Uterus (tissue), 3 donors: ENCODE measurements at regions not wholly inside any gene's neighbourhood (a gene's known extent, or its start where the extent isn't known, plus 50 kb on each side); places are given as distances from the start of the nearest gene placed in this dataset.
"Not testable (repeated sequence)": the region's sequence is repeated elsewhere in the genome, so short reads cannot be mapped to it uniquely, and the experiment has no call there.

ENCODE experiments used
- DNase-seq, 2 donors: peaks; one replicate each; pipeline ENCODE4 v3.0.0-alpha.2; 2019 to 2020
- H3K27ac ChIP-seq, 2 donors: fragments of 200-600 bp; sonication (generic); 1 replicate in 1 of 2; 2 replicates in 1 of 2; pipeline ENCODE4 v1.5.1; 2016 to 2018
- H3K27me3 ChIP-seq, 2 donors: fragments of 200-600 bp; sonication (generic); one replicate each; pipeline ENCODE4 v1.5.1; 2018 to 2019; ENCODE audit warnings: control low read depth in 1 of 2
- H3K36me3 ChIP-seq, 2 donors: fragments of 200-600 bp; sonication (generic); one replicate each; pipeline ENCODE4 v1.5.1; 2019; ENCODE audit warnings: control low read depth in 1 of 2
- H3K4me1 ChIP-seq, 2 donors: fragments of 200-600 bp; sonication (generic); one replicate each; pipeline ENCODE4 v1.5.1; 2018 to 2019; ENCODE audit warnings: control low read depth in 1 of 2
- H3K4me3 ChIP-seq, 2 donors: fragments of 200-600 bp; sonication (generic); 1 replicate in 1 of 2; 2 replicates in 1 of 2; pipeline ENCODE4 v1.5.1; 2018 to 2019; ENCODE audit warnings: mild to moderate bottlenecking in 1 of 2
- H3K9me3 ChIP-seq, 2 donors: fragments of 200-600 bp; sonication (generic); one replicate each; pipeline ENCODE4 v1.5.1; 2019; ENCODE audit warnings: control low read depth in 1 of 2
- POLR2A ChIP-seq, 2 donors: fragments of 450-650 bp; IDR thresholded peaks; one replicate each; pipeline ENCODE4 v1.6.1; 2016; ENCODE audit warnings: antibody characterized with exemption in 2 of 2, mild to moderate bottlenecking in 1 of 2, moderate library complexity in 1 of 2
- intact Hi-C: fragments of 100-400 bp; cut with DNase I; formaldehyde crosslinking; loops from one replicate; pipeline ENCODE4 v1.15.1; 2023; ENCODE audit warnings: low total_unique reads
- TF ChIP-seq, protein P1 (sequence below), 4 experiments: fragments of 200-600 bp in 2 of 4; fragments of 450-650 bp in 2 of 4; sonication (generic) in 2 of 4; IDR thresholded peaks; one replicate each; pipeline ENCODE4 v1.5.1; 2016 to 2019; ENCODE audit warnings: antibody characterized with exemption in 4 of 4, mild to moderate bottlenecking in 2 of 4, moderate library complexity in 1 of 4
- donor health status: DM: yes; HTN: yes; CAD: no.

- DNase-seq: no peak
- Histone ChIP-seq H3K4me3 (no peak overlapping the region), H3K27ac (no peak overlapping the region), H3K4me1 (no peaks in the 10 kb centered on the region), H3K9me3 (no peaks in the 10 kb centered on the region), H3K36me3 (no peaks in the 10 kb centered on the region), H3K27me3 (no peaks in the 10 kb centered on the region)
- intact Hi-C loops: no loop called here
- TF ChIP-seq POLR2A (IDR thresholded peaks at IDR 0.05): no peak
- TF ChIP-seq, protein P1, sequence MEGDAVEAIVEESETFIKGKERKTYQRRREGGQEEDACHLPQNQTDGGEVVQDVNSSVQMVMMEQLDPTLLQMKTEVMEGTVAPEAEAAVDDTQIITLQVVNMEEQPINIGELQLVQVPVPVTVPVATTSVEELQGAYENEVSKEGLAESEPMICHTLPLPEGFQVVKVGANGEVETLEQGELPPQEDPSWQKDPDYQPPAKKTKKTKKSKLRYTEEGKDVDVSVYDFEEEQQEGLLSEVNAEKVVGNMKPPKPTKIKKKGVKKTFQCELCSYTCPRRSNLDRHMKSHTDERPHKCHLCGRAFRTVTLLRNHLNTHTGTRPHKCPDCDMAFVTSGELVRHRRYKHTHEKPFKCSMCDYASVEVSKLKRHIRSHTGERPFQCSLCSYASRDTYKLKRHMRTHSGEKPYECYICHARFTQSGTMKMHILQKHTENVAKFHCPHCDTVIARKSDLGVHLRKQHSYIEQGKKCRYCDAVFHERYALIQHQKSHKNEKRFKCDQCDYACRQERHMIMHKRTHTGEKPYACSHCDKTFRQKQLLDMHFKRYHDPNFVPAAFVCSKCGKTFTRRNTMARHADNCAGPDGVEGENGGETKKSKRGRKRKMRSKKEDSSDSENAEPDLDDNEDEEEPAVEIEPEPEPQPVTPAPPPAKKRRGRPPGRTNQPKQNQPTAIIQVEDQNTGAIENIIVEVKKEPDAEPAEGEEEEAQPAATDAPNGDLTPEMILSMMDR (IDR thresholded peaks at IDR 0.05): no peak
These were observed 491.8 kb downstream of the TMEM135 start for GRCh38 chr11:87529486-87529885.

DNA sequence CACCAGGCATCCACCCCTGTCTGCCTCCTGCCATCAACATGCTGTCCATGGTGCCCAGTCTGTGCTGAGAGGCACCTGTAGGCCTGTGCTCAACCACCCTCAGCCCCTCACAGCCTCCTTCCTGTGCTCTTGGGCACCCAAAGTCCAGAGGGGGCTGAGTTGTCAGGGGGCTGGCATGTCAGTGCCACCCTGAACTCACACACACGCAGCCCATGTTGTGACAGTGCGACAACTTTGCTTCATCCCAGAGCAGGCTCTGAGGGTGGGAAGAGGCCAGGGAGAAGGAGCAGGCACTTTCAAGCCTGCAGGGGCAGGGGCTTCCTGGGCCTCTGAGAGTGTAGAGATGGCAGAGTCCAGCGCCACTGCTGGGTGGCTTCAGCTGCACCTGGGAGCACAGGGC lies 491.0 kb downstream of the TMEM135 start:
- Histone ChIP-seq H3K4me3 (no peak overlapping the region), H3K36me3 (no peaks in the 10 kb centered on the region), H3K27me3 (no peaks in the 10 kb centered on the region), H3K4me1 (no peaks in the 10 kb centered on the region), H3K27ac (no peak overlapping the region), H3K9me3 (no peaks in the 10 kb centered on the region)
- TF ChIP-seq, protein P1 (IDR thresholded peaks at IDR 0.05): no peak
- no peak for TF ChIP-seq POLR2A (IDR thresholded peaks at IDR 0.05)
- DNase-seq: no peak
- intact Hi-C loops: no loop called here

GRCh38 chr11:87523276-87523675 lies 485.5 kb downstream of the TMEM135 start:
- Histone ChIP-seq H3K36me3 (no peaks in the 10 kb centered on the region), H3K4me3 (no peak overlapping the region), H3K27me3 (no peaks in the 10 kb centered on the region), H3K9me3 (no peaks in the 10 kb centered on the region), H3K27ac (no peak overlapping the region), H3K4me1 (no peaks in the 10 kb centered on the region)
- TF ChIP-seq, protein P1 (IDR thresholded peaks at IDR 0.05): no peak
- no peak for TF ChIP-seq POLR2A (IDR thresholded peaks at IDR 0.05)
- intact Hi-C loops: no loop called here
- DNase-seq: no peak

DNA sequence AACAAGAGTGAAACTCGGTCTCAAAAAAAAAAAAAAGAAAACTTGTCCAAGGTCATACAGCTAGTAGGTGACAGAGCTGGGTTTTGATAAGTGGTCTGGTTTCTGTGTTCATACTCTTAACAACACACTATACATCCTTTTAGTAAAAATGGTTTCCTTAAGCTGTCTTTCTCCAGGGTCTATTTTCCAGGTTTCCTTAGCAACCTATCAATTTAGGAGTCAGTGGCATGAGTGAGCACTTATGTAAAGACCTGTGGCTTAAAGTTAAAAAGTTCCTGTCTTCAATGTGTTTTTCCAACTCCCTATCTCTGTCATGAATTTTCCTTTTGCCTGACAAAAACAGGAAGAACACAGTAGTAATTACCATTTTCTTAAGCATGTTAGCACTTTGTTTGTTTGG lies 480.5 kb downstream of the TMEM135 start:
- Histone ChIP-seq H3K4me1 (no peaks in the 10 kb centered on the region), H3K36me3 (no peaks in the 10 kb centered on the region), H3K27me3 (no peaks in the 10 kb centered on the region), H3K4me3 (no peak overlapping the region), H3K9me3 (no peaks in the 10 kb centered on the region), H3K27ac (no peak overlapping the region)
- no peak for DNase-seq
- intact Hi-C loops: no loop called here
- TF ChIP-seq, protein P1 (IDR thresholded peaks at IDR 0.05): no peak
- TF ChIP-seq POLR2A (IDR thresholded peaks at IDR 0.05): no peak

GRCh38 chr11:87517351-87517750 lies 479.6 kb downstream of the TMEM135 start:
- Histone ChIP-seq H3K4me1 (no peaks in the 10 kb centered on the region), H3K27me3 (no peaks in the 10 kb centered on the region), H3K4me3 (no peak overlapping the region), H3K27ac (no peak overlapping the region), H3K9me3 (no peaks in the 10 kb centered on the region), H3K36me3 (no peaks in the 10 kb centered on the region)
- no peak for TF ChIP-seq POLR2A (IDR thresholded peaks at IDR 0.05)
- TF ChIP-seq, protein P1 (IDR thresholded peaks at IDR 0.05): no peak
- no peak for DNase-seq
- intact Hi-C loops: no loop called here

GRCh38 chr11:87507722-87508121 lies 470.0 kb downstream of the TMEM135 start:
- DNase-seq, H3K27ac ChIP-seq, H3K36me3 ChIP-seq, H3K27me3 ChIP-seq, H3K4me3 ChIP-seq, H3K9me3 ChIP-seq, H3K4me1 ChIP-seq, intact Hi-C loops: not testable (repeated sequence)

- H3K9me3 ChIP-seq, H3K4me1 ChIP-seq, H3K27ac ChIP-seq, H3K4me3 ChIP-seq, DNase-seq, H3K36me3 ChIP-seq, intact Hi-C loops, H3K27me3 ChIP-seq: not testable (repeated sequence)
These were observed 469.2 kb downstream of the TMEM135 start for GRCh38 chr11:87506946-87507345.
